ENCODE measurements at regions not wholly inside any gene's neighbourhood (a gene's known extent, or its start where the extent isn't known, plus 50 kb on each side); places are given as distances from the start of the nearest gene placed in this dataset.

GRCh38 chr7:27399791-27400567 lies 157.4 kb downstream of the EVX1 start:
- no TSS peak for BruUV-seq (replicated peaks)
- H3K36me3 ChIP-seq (ENCODE audit: control insufficient read depth, insufficient read depth, low read length), result no peaks in the 10 kb centered on the region
- Mint-ChIP-seq H3K4me1 (ENCODE audit: low read depth, unreplicated experiment) (no peaks in the 10 kb centered on the region), H3K27ac (ENCODE audit: unreplicated experiment) (no peak overlapping the region), H3K36me3 (ENCODE audit: insufficient read depth, unreplicated experiment) (no peaks in the 10 kb centered on the region), H3K9me3 (ENCODE audit: unreplicated experiment) (no peaks in the 10 kb centered on the region), H3K27me3 (ENCODE audit: insufficient read depth, unreplicated experiment) (no peaks in the 10 kb centered on the region), H3K4me3 (ENCODE audit: unreplicated experiment) (no peak overlapping the region)
- no peak for DNase-seq
- no peak overlapping the region for H3K4me3 ChIP-seq (ENCODE audit: low read depth, low read length)
- ChIA-PET POLR2A (no interaction called here), CTCF (no interaction called here)
- intact Hi-C loops (cut with micrococcal nuclease; ENCODE audit: unreplicated experiment), result no loop called here
- no peak for TF ChIP-seq CTCF (IDR thresholded peaks at IDR 0.05; ENCODE audit: insufficient read depth in 1 of 2, low read depth in 1 of 2, low read length in 1 of 2, severe bottlenecking in 1 of 2, unreplicated experiment in 1 of 2)
- no peaks in the 10 kb centered on the region for H3K4me1 ChIP-seq
- H3K27me3 ChIP-seq (replicated peaks; ENCODE audit: control insufficient read depth, insufficient read depth, low read length), result no peaks in the 10 kb centered on the region; the same call in 1 of the 2 replicates
- H3K9me3 ChIP-seq, result no peaks in the 10 kb centered on the region

- no peaks in the 10 kb centered on the region for H3K9me3 ChIP-seq
- H3K36me3 ChIP-seq (ENCODE audit: control insufficient read depth, insufficient read depth, low read length), result no peaks in the 10 kb centered on the region
- no peak for TF ChIP-seq CTCF (IDR thresholded peaks at IDR 0.05; ENCODE audit: insufficient read depth in 1 of 2, low read depth in 1 of 2, low read length in 1 of 2, severe bottlenecking in 1 of 2, unreplicated experiment in 1 of 2)
- H3K27ac Mint-ChIP-seq (ENCODE audit: unreplicated experiment), result no peak overlapping the region
- H3K4me3 Mint-ChIP-seq (ENCODE audit: unreplicated experiment), result no peak overlapping the region
- intact Hi-C loops (cut with micrococcal nuclease; ENCODE audit: unreplicated experiment), result no loop called here
- no peak for DNase-seq
- H3K27me3 Mint-ChIP-seq (ENCODE audit: insufficient read depth, unreplicated experiment), result no peaks in the 10 kb centered on the region
- ChIA-PET CTCF (no interaction called here), POLR2A (no interaction called here)
- no peaks in the 10 kb centered on the region for H3K9me3 Mint-ChIP-seq (ENCODE audit: unreplicated experiment)
- H3K27me3 ChIP-seq (replicated peaks; ENCODE audit: control insufficient read depth, insufficient read depth, low read length), result no peaks in the 10 kb centered on the region; the same call in 1 of the 2 replicates
- H3K4me3 ChIP-seq (ENCODE audit: low read depth, low read length), result no peak overlapping the region
- no peaks in the 10 kb centered on the region for H3K36me3 Mint-ChIP-seq (ENCODE audit: insufficient read depth, unreplicated experiment)
- peaks cover 10% of the 10 kb centered on the region for H3K4me1 Mint-ChIP-seq (ENCODE audit: low read depth, unreplicated experiment)
- 0 out of 2 replicates have a peak, but pooled peaks cover 4% of the 10 kb centered on the region for H3K4me1 ChIP-seq
- BruUV-seq (replicated peaks), result no TSS peak
Measured at GRCh38 chr7:27405780-27406179, 163.2 kb downstream of the EVX1 start.

- peaks cover 10% of the 10 kb centered on the region for H3K4me1 Mint-ChIP-seq (ENCODE audit: low read depth, unreplicated experiment)
- no peaks in the 10 kb centered on the region for H3K9me3 Mint-ChIP-seq (ENCODE audit: unreplicated experiment)
- no peaks in the 10 kb centered on the region for H3K27me3 Mint-ChIP-seq (ENCODE audit: insufficient read depth, unreplicated experiment)
- H3K27me3 ChIP-seq (replicated peaks; ENCODE audit: control insufficient read depth, insufficient read depth, low read length), result no peaks in the 10 kb centered on the region
- DNase-seq, result no peak
- BruUV-seq (replicated peaks), result no TSS peak
- H3K36me3 ChIP-seq (ENCODE audit: control insufficient read depth, insufficient read depth, low read length), result no peaks in the 10 kb centered on the region
- no peak overlapping the region for H3K4me3 Mint-ChIP-seq (ENCODE audit: unreplicated experiment)
- no peaks in the 10 kb centered on the region for H3K9me3 ChIP-seq
- H3K4me3 ChIP-seq (ENCODE audit: low read depth, low read length), result no peak overlapping the region
- CTCF ChIA-PET, result no interaction called here
- 0 out of 2 replicates have a peak, but pooled peaks cover 4% of the 10 kb centered on the region for H3K4me1 ChIP-seq
- no peak for TF ChIP-seq CTCF (IDR thresholded peaks at IDR 0.05; ENCODE audit: insufficient read depth in 1 of 2, low read depth in 1 of 2, low read length in 1 of 2, severe bottlenecking in 1 of 2, unreplicated experiment in 1 of 2)
- H3K36me3 Mint-ChIP-seq (ENCODE audit: insufficient read depth, unreplicated experiment), result no peaks in the 10 kb centered on the region
- intact Hi-C loops (cut with micrococcal nuclease; ENCODE audit: unreplicated experiment), result no loop called here
- POLR2A ChIA-PET, result no interaction called here
- H3K27ac Mint-ChIP-seq (ENCODE audit: unreplicated experiment), result no peak overlapping the region
Measured at GRCh38 chr7:27409311-27409710, 166.7 kb downstream of the EVX1 start.

Data from Caco-2 (cell line).